IMR-90 (cell line): ENCODE measurements at regions not wholly inside any gene's neighbourhood (a gene's known extent, or its start where the extent isn't known, plus 50 kb on each side); places are given as distances from the start of the nearest gene placed in this dataset.

Experiments used
- CEBPB ChIP-seq: IDR thresholded peaks from 2 replicates; pipeline ENCODE4 v1.6.1; 2012; ENCODE audit warnings: low read depth, low read length, improper control_type of control experiment
- CHD1 ChIP-seq: IDR thresholded peaks from 2 replicates; pipeline ENCODE4 v1.6.1; 2012; ENCODE audit warnings: low read depth, low read length, improper control_type of control experiment
- MAFK ChIP-seq: IDR thresholded peaks from 2 replicates; pipeline ENCODE4 v1.6.1; 2012; ENCODE audit warnings: low read depth, low read length, improper control_type of control experiment
- MAZ ChIP-seq: IDR thresholded peaks from 2 replicates; pipeline ENCODE4 v1.6.1; 2012; ENCODE audit warnings: low read depth, mild to moderate bottlenecking, low read length, improper control_type of control experiment, moderate library complexity, borderline replicate concordance
- MXI1 ChIP-seq: IDR thresholded peaks from 2 replicates; pipeline ENCODE4 v1.6.1; 2012; ENCODE audit warnings: low read depth, mild to moderate bottlenecking, low read length, moderate library complexity, borderline replicate concordance
- NFE2L2 ChIP-seq: fragments of 150-350 bp; IDR thresholded peaks from 2 replicates; pipeline ENCODE4 v1.6.1; 2016; ENCODE audit warnings: low read depth, mild to moderate bottlenecking, low read length
- POLR2A ChIP-seq: IDR thresholded peaks from 2 replicates; pipeline ENCODE4 v1.6.1; 2012; ENCODE audit warnings: mild to moderate bottlenecking, low read depth, low read length
- RAD21 ChIP-seq: IDR thresholded peaks from 2 replicates; pipeline ENCODE4 v1.6.1; 2012; ENCODE audit warnings: low read length, improper control_type of control experiment
- RFX5 ChIP-seq: IDR thresholded peaks from 2 replicates; pipeline ENCODE4 v1.8.0; 2012; ENCODE audit warnings: low read depth, mild to moderate bottlenecking, low read length, moderate library complexity
- SMC3 ChIP-seq: fragments of 150-350 bp; IDR thresholded peaks from 2 replicates; pipeline ENCODE4 v1.6.1; 2016; ENCODE audit warnings: low read depth, mild to moderate bottlenecking, antibody characterized with exemption, low read length, moderate library complexity
- TF ChIP-seq, protein P1 (sequence below): conservative IDR thresholded peaks from 2 replicates; pipeline ENCODE4 v1.5.1; 2012; ENCODE audit warnings: mild to moderate bottlenecking, low read depth, low read length, improper control_type of control experiment
- TF ChIP-seq, protein P2 (sequence below): fragments of 150-350 bp; IDR thresholded peaks from 2 replicates; pipeline ENCODE4 v1.6.1; 2017; ENCODE audit warnings: mild to moderate bottlenecking, antibody characterized with exemption, low read length, low read depth

DNA sequence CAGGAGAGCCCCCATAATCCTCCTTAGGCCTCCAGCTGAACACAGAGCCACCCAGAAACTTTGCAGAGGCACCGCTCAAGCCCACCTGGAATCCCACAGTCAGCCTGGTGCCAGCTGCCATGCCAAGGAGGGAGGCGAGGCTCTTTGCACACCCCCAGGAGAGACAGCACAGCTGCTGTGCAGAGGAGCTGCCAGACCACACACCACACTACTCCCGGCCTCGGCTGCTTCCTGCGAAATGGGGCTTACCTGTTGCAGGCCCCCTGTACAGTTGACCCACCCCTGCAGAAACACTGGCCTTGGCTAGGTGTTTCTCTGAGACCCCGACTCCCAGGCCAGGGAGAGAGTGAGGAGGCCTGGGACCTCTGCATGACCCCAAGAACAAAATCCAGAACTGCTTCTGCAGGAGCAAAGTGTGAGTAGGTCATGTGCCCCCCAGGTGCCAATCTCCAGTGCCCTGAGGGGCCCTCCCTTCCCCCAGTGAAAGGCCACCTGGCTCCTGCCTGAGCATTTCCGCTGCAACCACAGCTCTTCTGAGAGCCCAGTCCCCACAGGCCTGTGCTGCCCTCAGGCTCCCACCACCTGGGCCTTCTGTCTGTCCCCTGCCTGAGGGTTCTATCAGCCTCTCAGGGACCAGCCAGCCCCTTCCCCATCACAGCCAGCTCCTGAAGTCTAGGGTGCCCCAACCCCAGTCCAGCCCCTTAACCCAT lies 580.4 kb downstream of the UQCRFS1 start:
- TF ChIP-seq POLR2A, result no peak
- TF ChIP-seq, protein P1, sequence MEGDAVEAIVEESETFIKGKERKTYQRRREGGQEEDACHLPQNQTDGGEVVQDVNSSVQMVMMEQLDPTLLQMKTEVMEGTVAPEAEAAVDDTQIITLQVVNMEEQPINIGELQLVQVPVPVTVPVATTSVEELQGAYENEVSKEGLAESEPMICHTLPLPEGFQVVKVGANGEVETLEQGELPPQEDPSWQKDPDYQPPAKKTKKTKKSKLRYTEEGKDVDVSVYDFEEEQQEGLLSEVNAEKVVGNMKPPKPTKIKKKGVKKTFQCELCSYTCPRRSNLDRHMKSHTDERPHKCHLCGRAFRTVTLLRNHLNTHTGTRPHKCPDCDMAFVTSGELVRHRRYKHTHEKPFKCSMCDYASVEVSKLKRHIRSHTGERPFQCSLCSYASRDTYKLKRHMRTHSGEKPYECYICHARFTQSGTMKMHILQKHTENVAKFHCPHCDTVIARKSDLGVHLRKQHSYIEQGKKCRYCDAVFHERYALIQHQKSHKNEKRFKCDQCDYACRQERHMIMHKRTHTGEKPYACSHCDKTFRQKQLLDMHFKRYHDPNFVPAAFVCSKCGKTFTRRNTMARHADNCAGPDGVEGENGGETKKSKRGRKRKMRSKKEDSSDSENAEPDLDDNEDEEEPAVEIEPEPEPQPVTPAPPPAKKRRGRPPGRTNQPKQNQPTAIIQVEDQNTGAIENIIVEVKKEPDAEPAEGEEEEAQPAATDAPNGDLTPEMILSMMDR, result no peak
- no peak for TF ChIP-seq CHD1
- TF ChIP-seq, protein P2, sequence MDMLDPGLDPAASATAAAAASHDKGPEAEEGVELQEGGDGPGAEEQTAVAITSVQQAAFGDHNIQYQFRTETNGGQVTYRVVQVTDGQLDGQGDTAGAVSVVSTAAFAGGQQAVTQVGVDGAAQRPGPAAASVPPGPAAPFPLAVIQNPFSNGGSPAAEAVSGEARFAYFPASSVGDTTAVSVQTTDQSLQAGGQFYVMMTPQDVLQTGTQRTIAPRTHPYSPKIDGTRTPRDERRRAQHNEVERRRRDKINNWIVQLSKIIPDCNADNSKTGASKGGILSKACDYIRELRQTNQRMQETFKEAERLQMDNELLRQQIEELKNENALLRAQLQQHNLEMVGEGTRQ, result no peak
- no peak for TF ChIP-seq MXI1
- TF ChIP-seq CEBPB, result no peak
- no peak for TF ChIP-seq SMC3
- TF ChIP-seq RFX5, result no peak
- no peak for TF ChIP-seq MAFK
- TF ChIP-seq RAD21, result no peak
- TF ChIP-seq NFE2L2, result no peak
- no peak for TF ChIP-seq MAZ
